Suprapubic skin (tissue), 4 donors: ENCODE measurements at regions not wholly inside any gene's neighbourhood (a gene's known extent, or its start where the extent isn't known, plus 50 kb on each side); places are given as distances from the start of the nearest gene placed in this dataset.

Experiments
- DNase-seq, 2 donors: peaks; one replicate each; pipeline ENCODE4 v3.0.0-alpha.2; 2019; ENCODE audit warnings: low spot score in 2 of 2
- H3K27ac ChIP-seq: fragments of 200-600 bp; sonication (generic); one replicate; pipeline ENCODE4 v1.5.1; 2019
- H3K27me3 ChIP-seq: fragments of 200-600 bp; sonication (generic); one replicate; pipeline ENCODE4 v1.5.1; 2019
- H3K36me3 ChIP-seq: fragments of 200-600 bp; sonication (generic); one replicate; pipeline ENCODE4 v1.5.1; 2019
- H3K4me1 ChIP-seq: fragments of 200-600 bp; sonication (generic); one replicate; pipeline ENCODE4 v1.5.1; 2019
- H3K4me3 ChIP-seq: fragments of 200-600 bp; sonication (generic); one replicate; pipeline ENCODE4 v1.5.1; 2019; ENCODE audit warnings: mild to moderate bottlenecking
- H3K9me3 ChIP-seq: fragments of 200-600 bp; sonication (generic); one replicate; pipeline ENCODE4 v1.5.1; 2019
- CTCF ChIP-seq, 2 donors: fragments of 200-600 bp in 1 of 2; fragments of 450-650 bp in 1 of 2; sonication (generic) in 1 of 2; IDR thresholded peaks; one replicate each; pipeline ENCODE4 v1.5.1; 2016 to 2019; ENCODE audit warnings: antibody characterized with exemption in 2 of 2, mild to moderate bottlenecking in 1 of 2, moderate library complexity in 1 of 2
- EP300 ChIP-seq: sonication (generic); formaldehyde crosslinking; IDR thresholded peaks from one replicate; pipeline ENCODE4 v1.6.1; 2017; ENCODE audit warnings: antibody characterized with exemption
- POLR2A ChIP-seq, 2 donors: fragments of 450-650 bp; IDR thresholded peaks; one replicate each; pipeline ENCODE4 v1.6.1; 2017; ENCODE audit warnings: antibody characterized with exemption in 2 of 2, mild to moderate bottlenecking in 2 of 2, moderate library complexity in 2 of 2
- POLR2AphosphoS5 ChIP-seq, 3 donors: sonication (generic); formaldehyde crosslinking; IDR thresholded peaks; one replicate each; pipeline ENCODE4 v1.6.1; 2017; ENCODE audit warnings: antibody characterized with exemption in 3 of 3
- WGBS: methylation state at CpG from one replicate; pipeline ENCODE4 v1.1.5; 2018; 5-methylcytosine and 5-hydroxymethylcytosine counted together

GRCh38 chr16:51636920-51637769 is 486.1 kb upstream of the SALL1 start:
- no peak overlapping the region for H3K27ac ChIP-seq
- no peak for DNase-seq
- no peaks in the 10 kb centered on the region for H3K4me1 ChIP-seq
- no peaks in the 10 kb centered on the region for H3K9me3 ChIP-seq
- H3K27me3 ChIP-seq, result peaks cover 10% of the 10 kb centered on the region
- WGBS, result 34% methylated on average over 16 of the region's 16 CpGs
- TF ChIP-seq POLR2AphosphoS5 (IDR thresholded peaks at IDR 0.05), result no peak
- no peak overlapping the region for H3K4me3 ChIP-seq
- no peaks in the 10 kb centered on the region for H3K36me3 ChIP-seq

DNA sequence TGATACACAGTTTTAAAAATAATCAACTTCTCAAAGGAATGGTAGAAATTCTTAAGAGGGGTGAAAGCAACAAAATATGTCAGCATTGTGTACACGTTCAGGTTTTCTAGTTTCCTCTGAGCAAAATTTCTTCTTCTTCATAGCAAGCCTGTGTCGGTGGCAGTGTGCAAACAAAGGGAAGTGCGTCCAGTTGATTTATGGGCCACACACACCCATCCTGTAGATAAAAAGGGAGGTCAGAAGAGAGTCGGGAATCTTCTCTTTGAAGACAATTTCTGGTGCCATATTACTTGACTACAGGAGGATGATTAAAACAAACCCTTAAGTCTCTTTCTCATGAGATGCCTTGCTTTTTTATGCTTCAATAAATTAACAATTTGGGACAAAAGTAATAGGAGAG is 484.1 kb upstream of the SALL1 start:
- DNase-seq, result no peak
- TF ChIP-seq EP300 (no peak), CTCF (IDR thresholded peaks at IDR 0.05) (no peak), POLR2AphosphoS5 (IDR thresholded peaks at IDR 0.05) (no peak), POLR2A (IDR thresholded peaks at IDR 0.05) (no peak)
- Histone ChIP-seq H3K36me3 (no peaks in the 10 kb centered on the region), H3K27ac (no peak overlapping the region), H3K27me3 (peaks cover 10% of the 10 kb centered on the region), H3K9me3 (no peaks in the 10 kb centered on the region), H3K4me3 (no peak overlapping the region), H3K4me1 (no peaks in the 10 kb centered on the region)
- WGBS, result 18% methylated on average over 4 of the region's 4 CpGs

DNA sequence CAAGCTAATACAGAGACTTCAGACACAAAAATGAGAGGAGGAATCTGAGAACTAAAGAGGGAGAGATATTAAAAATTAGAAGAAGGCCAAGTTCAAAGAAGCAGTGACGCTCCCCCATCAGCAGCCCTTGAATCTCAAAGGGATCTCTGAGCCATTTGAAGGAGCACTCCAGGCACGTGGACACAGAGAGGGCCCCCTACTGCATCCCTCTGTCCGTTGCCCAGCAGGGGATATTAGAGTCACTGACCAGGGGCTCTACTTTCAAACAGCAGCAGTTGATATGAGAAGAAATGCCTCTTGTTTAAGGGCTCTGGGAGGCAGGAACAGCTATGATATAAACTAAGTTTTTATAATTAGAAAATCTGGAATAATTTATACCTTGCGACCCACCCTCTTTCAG is 479.0 kb upstream of the SALL1 start:
- no peaks in the 10 kb centered on the region for H3K36me3 ChIP-seq
- no peak overlapping the region for H3K27ac ChIP-seq
- H3K4me1 ChIP-seq, result no peaks in the 10 kb centered on the region
- WGBS, result 52% methylated on average over 4 of the region's 4 CpGs
- H3K27me3 ChIP-seq, result no peaks in the 10 kb centered on the region
- TF ChIP-seq CTCF (IDR thresholded peaks at IDR 0.05), result no peak
- H3K9me3 ChIP-seq, result no peaks in the 10 kb centered on the region
- no peak for DNase-seq
- H3K4me3 ChIP-seq, result no peak overlapping the region

- Histone ChIP-seq H3K4me1 (no peaks in the 10 kb centered on the region), H3K27ac (no peak overlapping the region), H3K27me3 (no peaks in the 10 kb centered on the region), H3K36me3 (no peaks in the 10 kb centered on the region), H3K4me3 (no peak overlapping the region), H3K9me3 (no peaks in the 10 kb centered on the region)
- 49% methylated on average over 3 of the region's 3 CpGs for WGBS
- TF ChIP-seq POLR2A (IDR thresholded peaks at IDR 0.05) (no peak), EP300 (no peak)
- DNase-seq, result no peak
Measured at GRCh38 chr16:51629576-51629975, 478.5 kb upstream of the SALL1 start.

DNA sequence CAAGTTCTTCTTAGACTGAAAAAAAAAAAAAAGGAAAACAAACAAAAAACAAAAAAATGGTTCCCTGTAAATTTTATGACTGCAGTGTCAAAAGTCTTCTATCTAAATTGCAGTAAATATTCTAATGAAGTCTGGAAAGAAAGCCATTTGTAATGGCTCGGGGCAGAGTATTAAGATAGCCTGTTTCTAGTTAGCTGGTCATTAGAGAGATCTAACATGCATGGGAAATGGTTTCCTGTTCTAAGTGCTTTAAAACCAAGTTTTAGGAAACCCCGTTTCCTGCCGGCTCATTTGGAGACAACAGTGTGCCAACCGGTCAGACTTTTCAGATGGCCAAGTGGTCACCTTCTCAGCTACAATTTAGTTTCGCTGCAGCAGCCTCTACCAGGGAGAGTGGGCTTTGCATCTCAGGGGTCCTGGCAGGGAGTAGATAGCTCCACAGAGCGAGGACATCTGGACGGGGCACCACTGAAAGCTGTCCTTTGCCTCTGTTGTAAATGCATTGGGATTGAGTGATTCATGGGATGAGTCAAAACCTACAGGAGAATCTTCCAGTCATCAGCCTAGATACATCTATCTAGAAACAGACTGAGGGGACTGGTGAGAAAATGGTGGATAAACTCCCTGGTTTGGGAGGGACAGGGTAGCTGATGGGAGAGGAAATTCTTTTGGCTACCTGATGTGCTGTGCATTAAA is 473.2 kb upstream of the SALL1 start:
- TF ChIP-seq CTCF (IDR thresholded peaks at IDR 0.05) (no peak), POLR2AphosphoS5 (IDR thresholded peaks at IDR 0.05) (no peak), POLR2A (IDR thresholded peaks at IDR 0.05) (no peak), EP300 (no peak)
- H3K27ac ChIP-seq, result no peak overlapping the region
- H3K4me1 ChIP-seq, result no peaks in the 10 kb centered on the region
- WGBS, result 50% methylated on average over 7 of the region's 7 CpGs
- no peak for DNase-seq
- no peak overlapping the region for H3K4me3 ChIP-seq
- H3K9me3 ChIP-seq, result no peaks in the 10 kb centered on the region
- no peaks in the 10 kb centered on the region for H3K36me3 ChIP-seq
- H3K27me3 ChIP-seq, result no peaks in the 10 kb centered on the region

DNA sequence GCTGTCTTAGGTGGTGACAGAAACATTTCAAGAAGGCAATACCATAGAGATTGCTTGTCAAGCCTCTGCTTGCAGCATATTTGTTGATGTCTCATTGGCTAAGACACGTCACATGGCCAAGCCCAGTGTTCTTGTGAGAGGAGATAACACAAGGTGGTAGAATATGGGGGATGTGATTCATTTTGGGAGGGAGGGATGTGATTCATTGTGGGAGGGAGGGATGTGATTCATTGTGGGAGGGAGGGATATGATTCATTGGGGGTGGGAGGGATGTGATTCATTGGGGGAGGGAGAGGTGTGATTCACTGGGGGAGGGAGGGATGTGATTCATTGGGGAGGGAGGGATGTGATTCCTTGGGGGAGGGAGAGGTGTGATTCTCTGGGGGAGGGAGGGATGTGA is 470.5 kb upstream of the SALL1 start:
- WGBS, result 89% methylated on average over 1 of the region's 1 CpG

More for the DNA sequence above, 470.5 kb upstream of the SALL1 start:
- TF ChIP-seq CTCF (IDR thresholded peaks at IDR 0.05) (no peak), EP300 (no peak), POLR2A (IDR thresholded peaks at IDR 0.05) (no peak), POLR2AphosphoS5 (IDR thresholded peaks at IDR 0.05) (no peak)
- Histone ChIP-seq H3K27me3 (no peaks in the 10 kb centered on the region), H3K9me3 (no peaks in the 10 kb centered on the region), H3K27ac (no peak overlapping the region), H3K4me3 (no peak overlapping the region), H3K4me1 (no peaks in the 10 kb centered on the region), H3K36me3 (no peaks in the 10 kb centered on the region)
- DNase-seq, result no peak
